HCT116 (cell line): ENCODE measurements at regions not wholly inside any gene's neighbourhood (a gene's known extent, or its start where the extent isn't known, plus 50 kb on each side); places are given as distances from the start of the nearest gene placed in this dataset.

Experiments
- ATAC-seq: fragments of 200-7000 bp; cut with Tn5 transposase; 2 replicates; pipeline ENCODE4 v1.9.1; 2020; ENCODE audit warnings: mild to moderate bottlenecking, moderate library complexity
- BruUV-seq: library from RNA; stranded (reverse); fragments of 400-500 nt; replicated peaks from 2 replicates; lab custom pipeline; 2021; lab: Mats Ljungman, UMichigan
- CTCF ChIA-PET: fragments of 300-600 bp; sonication (Branson Sonifier 250); formaldehyde crosslinking; loops from one replicate; lab custom pipeline; 2021; ENCODE audit warnings: antibody characterized with exemption; lab: Charles Lee
- POLR2A ChIA-PET: fragments of 300-600, 350-600 bp; sonication (Branson Sonifier 250); formaldehyde crosslinking; loops from one replicate; lab custom pipeline; 2021; ENCODE audit warnings: antibody characterized with exemption; lab: Charles Lee
- RAD21 ChIA-PET, 2 experiments: fragments of 300-600 bp; sonication (Branson Sonifier 250); formaldehyde crosslinking; loops; one replicate each; lab custom pipeline; 2023; ENCODE audit warnings: low total read pairs in 2 of 2; ENCODE audit not compliant: uncharacterized antibody in 2 of 2, unreplicated experiment in 2 of 2, low non-redundant PET in 1 of 2; lab: Charles Lee
- DNase-seq: peaks from one replicate; pipeline ENCODE4 v3.0.0-alpha.2; 2010; ENCODE audit warnings: low read depth, low spot score
- H2AFZ ChIP-seq: fragments of 200-600 bp; shearing (Covaris generic), sonication (generic); 2 replicates; pipeline ENCODE4 v1.6.1; 2017; ENCODE audit warnings: low read depth, mixed run types, mixed read lengths, antibody characterized with exemption, low read length; ENCODE audit not compliant: poor library complexity, severe bottlenecking
- H3K27ac ChIP-seq: 2 replicates; pipeline ENCODE4 v1.5.1; 2012; ENCODE audit warnings: low read depth, low read length
- H3K27me3 ChIP-seq: fragments of 200-600 bp; sonication (generic); 2 replicates; pipeline ENCODE4 v1.6.1; 2016; ENCODE audit warnings: mixed run types, low read length, mixed read lengths; ENCODE audit not compliant: insufficient read depth
- H3K36me3 ChIP-seq, 2 experiments: fragments of 200-500 bp in 1 of 2; fragments of 200-600 bp in 1 of 2; sonication (Bioruptor generic) in 1 of 2; sonication (generic) in 1 of 2; 2 replicates each; pipeline versions ENCODE4 v1.5.1 to v1.6.1; 2014 to 2016; ENCODE audit warnings: low read length in 2 of 2, inconsistent platforms in 1 of 2, mixed read lengths in 1 of 2, mixed run types in 1 of 2; ENCODE audit not compliant: insufficient read depth in 2 of 2, control insufficient read depth in 1 of 2
- H3K4me1 ChIP-seq, 2 experiments: fragments of 200-600 bp in 1 of 2; sonication (generic) in 1 of 2; 2 replicates each; pipeline versions ENCODE4 v1.5.1 to v1.6.1; 2012 to 2017; ENCODE audit warnings: low read length in 2 of 2, inconsistent platforms in 1 of 2, mild to moderate bottlenecking in 1 of 2, mixed read lengths in 1 of 2, mixed run types in 1 of 2, moderate library complexity in 1 of 2; ENCODE audit not compliant: insufficient read depth in 2 of 2, control insufficient read depth in 1 of 2
- H3K4me2 ChIP-seq: fragments of 200-600 bp; sonication (generic); 2 replicates; pipeline ENCODE4 v1.6.1; 2017; ENCODE audit warnings: mixed run types, low read length, mixed read lengths
- H3K4me3 ChIP-seq, 2 experiments: fragments of 200-600 bp in 1 of 2; sonication (generic) in 1 of 2; replicated peaks in 1 of 2; 2 replicates each; pipeline ENCODE4 v1.5.1; 2011 to 2016; ENCODE audit warnings: low read length in 2 of 2, control low read depth in 1 of 2, low read depth in 1 of 2, mild to moderate bottlenecking in 1 of 2, mixed read lengths in 1 of 2, mixed run types in 1 of 2
- H3K79me2 ChIP-seq: fragments of 200-600 bp; sonication (generic); 2 replicates; pipeline ENCODE4 v1.6.1; 2017; ENCODE audit warnings: mild to moderate bottlenecking, mixed run types, low read length, moderate library complexity, mixed read lengths; ENCODE audit not compliant: insufficient read depth
- H3K9ac ChIP-seq: fragments of 200-600 bp; sonication (generic); 2 replicates; pipeline ENCODE4 v1.6.1; 2016; ENCODE audit warnings: low read length, mixed read lengths
- H3K9me2 ChIP-seq: fragments of 200-600 bp; sonication (generic), shearing (Covaris generic); 2 replicates; pipeline ENCODE4 v1.6.1; 2017; ENCODE audit warnings: mixed run types, mild to moderate bottlenecking, moderate library complexity; ENCODE audit not compliant: insufficient read depth
- H3K9me3 ChIP-seq, 2 experiments: fragments of 200-500 bp in 1 of 2; fragments of 200-600 bp in 1 of 2; sonication (Bioruptor generic) in 1 of 2; sonication (generic) in 1 of 2; 2 replicates each; pipeline ENCODE4 v1.6.1; 2014 to 2017; ENCODE audit warnings: low read length in 2 of 2, mixed read lengths in 2 of 2, inconsistent platforms in 1 of 2, low read depth in 1 of 2, mild to moderate bottlenecking in 1 of 2, mixed run types in 1 of 2, moderate library complexity in 1 of 2; ENCODE audit not compliant: control insufficient read depth in 1 of 2, insufficient read depth in 1 of 2
- H4K20me1 ChIP-seq: fragments of 200-600 bp; sonication (generic), shearing (Covaris generic); 2 replicates; pipeline ENCODE4 v1.6.1; 2017; ENCODE audit warnings: mixed run types, mild to moderate bottlenecking, moderate library complexity; ENCODE audit not compliant: insufficient read depth
- CBX3 ChIP-seq: IDR thresholded peaks from 2 replicates; pipeline ENCODE4 v1.6.1; 2012; ENCODE audit warnings: low read depth
- CEBPB ChIP-seq: IDR thresholded peaks from 2 replicates; pipeline ENCODE4 v1.6.1; 2012; ENCODE audit warnings: low read depth
- CTCF ChIP-seq, 3 experiments: fragments of 200-600 bp in 1 of 3; sonication (generic) in 1 of 3; IDR thresholded peaks in 2 of 3; conservative IDR thresholded peaks in 1 of 3; 2 replicates each; pipeline ENCODE4 v1.5.1; 2012 to 2017; ENCODE audit warnings: low read depth in 2 of 3, low read length in 2 of 3, antibody characterized with exemption in 1 of 3, borderline replicate concordance in 1 of 3, control low read depth in 1 of 3, mild to moderate bottlenecking in 1 of 3, mixed read lengths in 1 of 3, mixed run types in 1 of 3, moderate library complexity in 1 of 3; ENCODE audit not compliant: insufficient read depth in 1 of 3
- EGR1 ChIP-seq: IDR thresholded peaks from 2 replicates; pipeline ENCODE4 v1.6.1; 2012; ENCODE audit warnings: low read depth
- ELF1 ChIP-seq: IDR thresholded peaks from 2 replicates; pipeline ENCODE4 v1.6.1; 2012; ENCODE audit warnings: low read depth, borderline replicate concordance
- EZH2 ChIP-seq: fragments of 200-600 bp; sonication (generic); IDR thresholded peaks from 2 replicates; pipeline ENCODE4 v1.6.1; 2017; ENCODE audit warnings: antibody characterized with exemption, mixed run types
- EZH2phosphoT487 ChIP-seq: fragments of 200-600 bp; IDR thresholded peaks from 2 replicates; pipeline ENCODE4 v1.6.1; 2018; ENCODE audit warnings: antibody characterized with exemption, borderline replicate concordance
- FOSL1 ChIP-seq: IDR thresholded peaks from 2 replicates; pipeline ENCODE4 v1.6.1; 2012; ENCODE audit warnings: low read depth
- JUND ChIP-seq: IDR thresholded peaks from 2 replicates; pipeline ENCODE4 v1.6.1; 2012
- MAX ChIP-seq: IDR thresholded peaks from 2 replicates; pipeline ENCODE4 v1.6.1; 2012
- POLR2A ChIP-seq: IDR thresholded peaks from 2 replicates; pipeline ENCODE4 v1.7.0; 2011; ENCODE audit warnings: borderline replicate concordance; ENCODE audit not compliant: insufficient read depth, insufficient read length; ENCODE audit errors: extremely low read depth
- POLR2AphosphoS5 ChIP-seq: IDR thresholded peaks from 2 replicates; pipeline ENCODE4 v1.6.1; 2011; ENCODE audit warnings: mild to moderate bottlenecking, low read depth, low read length, moderate library complexity
- RAD21 ChIP-seq: IDR thresholded peaks from 2 replicates; pipeline ENCODE4 v1.6.1; 2012; ENCODE audit warnings: low read depth, mild to moderate bottlenecking
- SIN3A ChIP-seq: IDR thresholded peaks from 2 replicates; pipeline ENCODE4 v1.6.1; 2012; ENCODE audit warnings: low read depth
- SP1 ChIP-seq: IDR thresholded peaks from 2 replicates; pipeline ENCODE4 v1.6.1; 2012; ENCODE audit warnings: low read depth
- SRF ChIP-seq: IDR thresholded peaks from 2 replicates; pipeline ENCODE4 v1.6.1; 2012; ENCODE audit warnings: low read depth
- TCF7L2 ChIP-seq: IDR thresholded peaks from 2 replicates; pipeline ENCODE4 v1.7.0; 2011; ENCODE audit warnings: borderline replicate concordance, inconsistent platforms; ENCODE audit not compliant: insufficient read depth, insufficient read length; ENCODE audit errors: extremely low read depth
- YY1 ChIP-seq: IDR thresholded peaks from 2 replicates; pipeline ENCODE4 v1.6.1; 2011; ENCODE audit warnings: low read length, low read depth, moderate library complexity, mild to moderate bottlenecking; ENCODE audit not compliant: insufficient replicate concordance; ENCODE audit errors: extremely low read depth
- ZFX ChIP-seq: fragments of 450-650 bp; IDR thresholded peaks from 2 replicates; pipeline ENCODE4 v1.6.1; 2017
- intact Hi-C: fragments of 100-400 bp; cut with micrococcal nuclease; formaldehyde crosslinking; loops from 2 replicates; pipeline ENCODE4 v1.10.0; 2022
- TF ChIP-seq, protein P1 (sequence below): IDR thresholded peaks from 2 replicates; pipeline ENCODE4 v1.6.1; 2012
- TF ChIP-seq, protein P2 (sequence below): IDR thresholded peaks from 2 replicates; pipeline ENCODE4 v1.6.1; 2011; ENCODE audit warnings: mild to moderate bottlenecking, low read length, moderate library complexity; ENCODE audit not compliant: insufficient replicate concordance; ENCODE audit errors: extremely low read depth

DNA sequence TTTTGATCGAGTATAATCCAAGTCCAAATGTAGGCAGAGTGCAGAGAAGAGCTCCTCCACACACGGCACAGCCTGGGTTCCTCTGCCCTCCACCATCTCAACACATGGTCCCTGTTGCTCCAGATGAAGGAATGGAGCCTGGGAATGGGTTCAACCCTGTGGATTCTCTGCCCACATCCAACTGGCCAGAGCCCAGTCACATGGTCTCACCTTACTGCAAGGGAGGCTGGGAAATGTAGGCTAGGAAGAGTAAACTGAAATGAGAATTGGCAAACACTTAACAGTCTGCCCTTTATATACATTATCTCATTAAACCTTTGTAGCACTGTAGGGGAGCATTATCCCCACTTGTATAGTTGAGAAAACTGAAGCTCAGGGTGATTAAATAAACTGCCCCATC lies 60.1 kb upstream of the RAB4A start (continued):
- TF ChIP-seq POLR2A = no peak
- TF ChIP-seq, protein P1, sequence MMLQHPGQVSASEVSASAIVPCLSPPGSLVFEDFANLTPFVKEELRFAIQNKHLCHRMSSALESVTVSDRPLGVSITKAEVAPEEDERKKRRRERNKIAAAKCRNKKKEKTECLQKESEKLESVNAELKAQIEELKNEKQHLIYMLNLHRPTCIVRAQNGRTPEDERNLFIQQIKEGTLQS = no peak
- no peak for TF ChIP-seq EZH2phosphoT487
- TF ChIP-seq, all 23 proteins: peak for 0

DNA sequence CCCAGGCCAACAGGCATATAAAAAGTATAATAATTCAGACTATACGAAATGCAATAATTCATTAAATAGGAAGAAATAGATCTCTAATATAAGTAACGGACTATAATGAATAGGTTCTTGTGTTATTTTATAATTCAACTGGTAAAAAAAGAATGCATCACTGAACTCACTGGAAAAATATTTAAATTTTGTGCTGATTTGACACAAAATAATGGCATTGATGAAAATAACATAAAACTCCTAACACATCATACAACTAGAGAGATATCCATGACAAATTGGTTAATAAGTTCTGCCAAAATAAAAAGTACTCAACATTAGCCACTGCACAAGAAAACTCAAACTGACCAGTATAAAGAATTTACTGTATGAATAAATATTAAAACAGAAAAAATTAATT lies 57.1 kb upstream of the RAB4A start:
- ATAC-seq (no peak), DNase-seq (no peak)
- CTCF ChIA-PET = no interaction called here
- Histone ChIP-seq H3K27ac (no peak overlapping the region), H3K4me3 (no peak overlapping the region), H3K9me3 (no peaks in the 10 kb centered on the region), H3K27me3 (no peaks in the 10 kb centered on the region), H3K36me3 (no peaks in the 10 kb centered on the region), H3K79me2 (no peaks in the 10 kb centered on the region), H3K9ac (no peak overlapping the region), H4K20me1 (no peaks in the 10 kb centered on the region), H3K4me2 (no peak overlapping the region), H3K9me2 (no peaks in the 10 kb centered on the region), H3K4me1 (peaks cover 3 to 8% of the 10 kb centered on the region in 2 experiments; a peak in 3 of 4 replicates), H2AFZ (no peak overlapping the region)
- no TSS peak for BruUV-seq
- POLR2A ChIA-PET = no interaction called here
- RAD21 ChIA-PET = no interaction called here
- intact Hi-C loops = no loop called here
- TF ChIP-seq CBX3 = no peak
- no peak for TF ChIP-seq FOSL1
- no peak for TF ChIP-seq EZH2phosphoT487
- no peak for TF ChIP-seq SP1
- no peak for TF ChIP-seq ELF1
- no peak for TF ChIP-seq YY1
- no peak for TF ChIP-seq CTCF (IDR thresholded peaks at IDR 0.05 in 2 of 3, conservative IDR thresholded peaks at IDR 0.05 in 1 of 3; ENCODE audit: borderline replicate concordance in 1 of 3, insufficient read depth in 1 of 3, low read depth in 2 of 3, low read length in 2 of 3)
- no peak for TF ChIP-seq ZFX
- TF ChIP-seq SRF = no peak
- no peak for TF ChIP-seq MAX
- no peak for TF ChIP-seq POLR2AphosphoS5
- no peak for TF ChIP-seq EGR1
- no peak for TF ChIP-seq RAD21
- TF ChIP-seq POLR2A = no peak
- TF ChIP-seq, protein P2, sequence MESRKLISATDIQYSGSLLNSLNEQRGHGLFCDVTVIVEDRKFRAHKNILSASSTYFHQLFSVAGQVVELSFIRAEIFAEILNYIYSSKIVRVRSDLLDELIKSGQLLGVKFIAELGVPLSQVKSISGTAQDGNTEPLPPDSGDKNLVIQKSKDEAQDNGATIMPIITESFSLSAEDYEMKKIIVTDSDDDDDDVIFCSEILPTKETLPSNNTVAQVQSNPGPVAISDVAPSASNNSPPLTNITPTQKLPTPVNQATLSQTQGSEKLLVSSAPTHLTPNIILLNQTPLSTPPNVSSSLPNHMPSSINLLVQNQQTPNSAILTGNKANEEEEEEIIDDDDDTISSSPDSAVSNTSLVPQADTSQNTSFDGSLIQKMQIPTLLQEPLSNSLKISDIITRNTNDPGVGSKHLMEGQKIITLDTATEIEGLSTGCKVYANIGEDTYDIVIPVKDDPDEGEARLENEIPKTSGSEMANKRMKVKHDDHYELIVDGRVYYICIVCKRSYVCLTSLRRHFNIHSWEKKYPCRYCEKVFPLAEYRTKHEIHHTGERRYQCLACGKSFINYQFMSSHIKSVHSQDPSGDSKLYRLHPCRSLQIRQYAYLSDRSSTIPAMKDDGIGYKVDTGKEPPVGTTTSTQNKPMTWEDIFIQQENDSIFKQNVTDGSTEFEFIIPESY = no peak
- no peak for TF ChIP-seq EZH2
- TF ChIP-seq SIN3A = no peak
- TF ChIP-seq CEBPB = no peak
- no peak for TF ChIP-seq TCF7L2
- no peak for TF ChIP-seq JUND
